SK-N-SH (cell line): ENCODE measurements at regions not wholly inside any gene's neighbourhood (a gene's known extent, or its start where the extent isn't known, plus 50 kb on each side); places are given as distances from the start of the nearest gene placed in this dataset.
"Not testable (repeated sequence)": the region's sequence is repeated elsewhere in the genome, so short reads cannot be mapped to it uniquely, and the experiment has no call there.

Experiments used
- CTCF ChIA-PET: fragments of 300-600, 350-600 bp; formaldehyde crosslinking; extraction: SDS; loops from one replicate; lab custom pipeline; 2021; lab: Yijun Ruan, JAX
- POLR2A ChIA-PET: fragments of 350-600 bp; sonication (Branson Sonifier 250); formaldehyde crosslinking; extraction: SDS; loops from one replicate; lab custom pipeline; 2020; ENCODE audit warnings: antibody characterized with exemption, inconsistent platforms; lab: Yijun Ruan, JAX
- DNase-seq: peaks from one replicate; pipeline ENCODE4 v3.0.0; 2012
- H2AFZ ChIP-seq: fragments of 200-600 bp; sonication (generic); 2 replicates; pipeline ENCODE4 v1.8.1; 2016; ENCODE audit warnings: antibody characterized with exemption, mild to moderate bottlenecking, low read depth
- H3F3A ChIP-seq: fragments of 200-600 bp; sonication (generic); replicated peaks from 2 replicates; pipeline ENCODE3; 2016; ENCODE audit warnings: antibody characterized with exemption, mild to moderate bottlenecking; ENCODE audit not compliant: insufficient read depth
- H3K27ac ChIP-seq, 2 experiments: fragments of 200-500 bp in 1 of 2; fragments of 200-600 bp in 1 of 2; sonication (Bioruptor generic) in 1 of 2; sonication (generic), shearing (Covaris generic) in 1 of 2; 2 replicates each; pipeline versions ENCODE4 v1.5.1 to v1.6.1; 2014 to 2016; ENCODE audit warnings: low read depth in 2 of 2, inconsistent platforms in 1 of 2, low read length in 1 of 2, mild to moderate bottlenecking in 1 of 2, mixed read lengths in 1 of 2
- H3K27me3 ChIP-seq: fragments of 200-600 bp; sonication (generic), shearing (Covaris generic); 2 replicates; pipeline ENCODE4 v1.6.1; 2016; ENCODE audit warnings: mixed run types; ENCODE audit not compliant: insufficient read depth
- H3K36me3 ChIP-seq, 2 experiments: fragments of 200-500 bp in 1 of 2; fragments of 200-600 bp in 1 of 2; sonication (Bioruptor generic) in 1 of 2; sonication (generic) in 1 of 2; replicated peaks in 1 of 2; 2 replicates each; pipeline versions ENCODE3 to v1.5.1; 2014 to 2016; ENCODE audit warnings: low read length in 1 of 2, mild to moderate bottlenecking in 1 of 2; ENCODE audit not compliant: insufficient read depth in 2 of 2, control insufficient read depth in 1 of 2
- H3K4me1 ChIP-seq, 2 experiments: fragments of 200-500 bp in 1 of 2; fragments of 200-600 bp in 1 of 2; sonication (Bioruptor generic) in 1 of 2; sonication (generic), shearing (Covaris generic) in 1 of 2; 2 replicates each; pipeline versions ENCODE4 v1.5.1 to v1.6.1; 2014 to 2016; ENCODE audit warnings: low read depth in 1 of 2, low read length in 1 of 2, mixed run types in 1 of 2; ENCODE audit not compliant: insufficient read depth in 2 of 2, control insufficient read depth in 1 of 2
- H3K4me2 ChIP-seq: fragments of 200-600 bp; sonication (generic), shearing (Covaris generic); 2 replicates; pipeline ENCODE4 v1.6.1; 2017; ENCODE audit warnings: mixed run types
- H3K4me3 ChIP-seq, 2 experiments: fragments of 200-500 bp in 1 of 2; fragments of 200-600 bp in 1 of 2; sonication (Bioruptor generic) in 1 of 2; sonication (generic), shearing (Covaris generic) in 1 of 2; 2 replicates each; pipeline versions ENCODE4 v1.5.1 to v1.8.1; 2014 to 2016; ENCODE audit warnings: low read depth in 2 of 2, inconsistent platforms in 1 of 2, low read length in 1 of 2, mild to moderate bottlenecking in 1 of 2, mixed read lengths in 1 of 2, moderate library complexity in 1 of 2
- H3K79me2 ChIP-seq: fragments of 200-600 bp; sonication (generic); 2 replicates; pipeline ENCODE4 v1.8.1; 2017; ENCODE audit warnings: mild to moderate bottlenecking; ENCODE audit not compliant: insufficient read depth
- H3K9ac ChIP-seq: fragments of 200-600 bp; sonication (generic); 2 replicates; pipeline ENCODE4 v1.6.1; 2017; ENCODE audit warnings: mixed run types
- H3K9me2 ChIP-seq: fragments of 200-600 bp; sonication (generic); 2 replicates; pipeline ENCODE4 v1.6.1; 2017; ENCODE audit warnings: mixed run types
- H3K9me3 ChIP-seq: fragments of 200-600 bp; sonication (generic); 2 replicates; pipeline ENCODE4 v1.6.1; 2017; ENCODE audit warnings: mixed run types, mild to moderate bottlenecking, moderate library complexity
- H4K20me1 ChIP-seq: fragments of 200-600 bp; sonication (generic); 2 replicates; pipeline ENCODE4 v1.6.1; 2017; ENCODE audit warnings: mild to moderate bottlenecking, mixed run types; ENCODE audit not compliant: insufficient read depth
- ELF1 ChIP-seq: IDR thresholded peaks from 2 replicates; pipeline ENCODE4 v1.4.0; 2012
- EP300 ChIP-seq, 2 experiments: IDR thresholded peaks; 2 replicates each; pipeline versions ENCODE4 v1.4.0 to v1.6.1; 2012; ENCODE audit warnings: borderline replicate concordance in 1 of 2, low read depth in 1 of 2, low read length in 1 of 2
- FOSL2 ChIP-seq: IDR thresholded peaks from 2 replicates; pipeline ENCODE4 v1.4.0; 2012; ENCODE audit warnings: low read depth, mild to moderate bottlenecking, moderate library complexity, borderline replicate concordance
- FOXM1 ChIP-seq: IDR thresholded peaks from 2 replicates; pipeline ENCODE4 v1.4.0; 2012; ENCODE audit warnings: low read depth, mild to moderate bottlenecking
- GABPA ChIP-seq: IDR thresholded peaks from 2 replicates; pipeline ENCODE4 v1.4.0; 2012; ENCODE audit warnings: low read depth, mild to moderate bottlenecking
- JUND ChIP-seq: IDR thresholded peaks from 2 replicates; pipeline ENCODE4 v1.4.0; 2012
- MXI1 ChIP-seq: IDR thresholded peaks from 2 replicates; pipeline ENCODE4 v1.6.1; 2012; ENCODE audit warnings: mild to moderate bottlenecking, low read depth, low read length, improper control_type of control experiment
- RCOR1 ChIP-seq: fragments of 150-350 bp; IDR thresholded peaks from 2 replicates; pipeline ENCODE4 v1.6.1; 2017; ENCODE audit warnings: antibody characterized with exemption, low read length
- REST ChIP-seq: IDR thresholded peaks from 2 replicates; pipeline ENCODE4 v1.6.1; 2012; ENCODE audit warnings: mild to moderate bottlenecking, low read depth, low read length, moderate library complexity
- RXRA ChIP-seq: IDR thresholded peaks from 2 replicates; pipeline ENCODE4 v1.4.0; 2012; ENCODE audit warnings: low read depth, mild to moderate bottlenecking, borderline replicate concordance
- TAF1 ChIP-seq: IDR thresholded peaks from 2 replicates; pipeline ENCODE4 v1.6.1; 2012; ENCODE audit warnings: low read depth, mild to moderate bottlenecking, low read length, moderate library complexity, borderline replicate concordance
- TEAD4 ChIP-seq: IDR thresholded peaks from 2 replicates; pipeline ENCODE4 v1.4.0; 2012; ENCODE audit warnings: mild to moderate bottlenecking, borderline replicate concordance; ENCODE audit not compliant: insufficient read depth
- WGBS: methylation state at CpG from one replicate; pipeline ENCODE4 v1.1.6; 2017; ENCODE audit warnings: low lambda C conversion rate; 5-methylcytosine and 5-hydroxymethylcytosine counted together
- TF ChIP-seq, protein P1 (sequence below): fragments of 150-350 bp; IDR thresholded peaks from 2 replicates; pipeline ENCODE4 v1.6.1; 2017; ENCODE audit warnings: antibody characterized with exemption, low read length, low read depth, borderline replicate concordance

GRCh38 chr1:217993439-217993838 is 291.7 kb upstream of the RRP15 start:
- DNase-seq: no peak
- H3K9me3 ChIP-seq: no peaks in the 10 kb centered on the region
- ChIA-PET POLR2A (no interaction called here), CTCF (no interaction called here)
- no peaks in the 10 kb centered on the region for H3K79me2 ChIP-seq
- H3K9me2 ChIP-seq: no peaks in the 10 kb centered on the region
- no peaks in the 10 kb centered on the region for H3K27me3 ChIP-seq
- H3K9ac ChIP-seq: no peak overlapping the region
- no peaks in the 10 kb centered on the region for H4K20me1 ChIP-seq
- H3K36me3 ChIP-seq: no peaks in the 10 kb centered on the region
- H3K4me3 ChIP-seq: no peak overlapping the region
- H3K4me1 ChIP-seq: no peaks in the 10 kb centered on the region
- H3F3A ChIP-seq: no peaks in the 10 kb centered on the region
- TF ChIP-seq ELF1: no peak
- no peak for TF ChIP-seq GABPA
- no peak for TF ChIP-seq REST
- no peak for TF ChIP-seq TEAD4
- TF ChIP-seq FOSL2: no peak
- TF ChIP-seq RXRA: no peak
- no peak for TF ChIP-seq TAF1
- TF ChIP-seq, protein P1, sequence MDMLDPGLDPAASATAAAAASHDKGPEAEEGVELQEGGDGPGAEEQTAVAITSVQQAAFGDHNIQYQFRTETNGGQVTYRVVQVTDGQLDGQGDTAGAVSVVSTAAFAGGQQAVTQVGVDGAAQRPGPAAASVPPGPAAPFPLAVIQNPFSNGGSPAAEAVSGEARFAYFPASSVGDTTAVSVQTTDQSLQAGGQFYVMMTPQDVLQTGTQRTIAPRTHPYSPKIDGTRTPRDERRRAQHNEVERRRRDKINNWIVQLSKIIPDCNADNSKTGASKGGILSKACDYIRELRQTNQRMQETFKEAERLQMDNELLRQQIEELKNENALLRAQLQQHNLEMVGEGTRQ: no peak
- TF ChIP-seq FOXM1: no peak
- no peak for TF ChIP-seq RCOR1
- TF ChIP-seq MXI1: no peak
- TF ChIP-seq JUND: no peak
- TF ChIP-seq EP300 (IDR thresholded peaks at IDR 0.05; ENCODE audit: borderline replicate concordance in 1 of 2, low read depth in 1 of 2, low read length in 1 of 2): no peak
- no peak overlapping the region for H2AFZ ChIP-seq
- no peak overlapping the region for H3K4me2 ChIP-seq
- no peak overlapping the region for H3K27ac ChIP-seq
- WGBS: 42% methylated on average over 4 of the region's 4 CpGs

GRCh38 chr1:218008296-218008695 is 276.8 kb upstream of the RRP15 start:
- H3K27ac ChIP-seq, H3K4me2 ChIP-seq, POLR2A ChIA-PET, H3K9me3 ChIP-seq, H3F3A ChIP-seq, H3K27me3 ChIP-seq, H3K4me1 ChIP-seq, H3K4me3 ChIP-seq, H3K9ac ChIP-seq, H4K20me1 ChIP-seq, H2AFZ ChIP-seq, DNase-seq, H3K36me3 ChIP-seq, H3K79me2 ChIP-seq, H3K9me2 ChIP-seq: not testable (repeated sequence)
- CTCF ChIA-PET: interaction anchor here (1.4 kb wide), 1 partner anchor 8 kb away, joined by 3 read pairs; no protein-coding TSS in a partner anchor
- WGBS: 43% methylated on average over 6 of the region's 6 CpGs

DNA sequence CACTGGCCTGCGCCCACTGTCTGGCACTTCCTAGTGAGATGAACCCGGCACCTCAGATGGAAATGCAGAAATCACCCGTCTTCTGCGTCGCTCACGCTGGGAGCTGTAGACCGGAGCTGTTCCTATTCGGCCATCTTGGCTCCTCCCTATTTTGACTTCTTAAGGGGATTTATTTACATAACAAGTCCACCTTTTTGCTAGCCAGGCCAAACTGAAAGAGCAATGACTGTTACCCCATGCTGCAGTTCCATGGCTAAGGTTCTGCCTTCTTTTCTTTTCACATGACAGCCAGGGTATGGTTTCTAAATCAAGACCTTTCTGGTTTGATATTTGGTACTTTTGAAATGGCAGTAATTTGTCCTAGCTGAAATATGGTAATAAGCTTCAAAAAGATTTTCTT is 270.0 kb upstream of the RRP15 start:
- H3K36me3 ChIP-seq, H3K79me2 ChIP-seq, H3K27ac ChIP-seq, H3F3A ChIP-seq, CTCF ChIA-PET, H2AFZ ChIP-seq, H4K20me1 ChIP-seq, H3K4me1 ChIP-seq, H3K9me2 ChIP-seq, H3K4me2 ChIP-seq, H3K9me3 ChIP-seq, POLR2A ChIA-PET, DNase-seq, H3K4me3 ChIP-seq, H3K9ac ChIP-seq, H3K27me3 ChIP-seq: not testable (repeated sequence)
- WGBS: 60% methylated on average over 1 of the region's 8 CpGs
